Smooth muscle cell (in vitro differentiated cells): ENCODE measurements at regions not wholly inside any gene's neighbourhood (a gene's known extent, or its start where the extent isn't known, plus 50 kb on each side); places are given as distances from the start of the nearest gene placed in this dataset.

Experiments
- DNase-seq: peaks from one replicate; lab custom pipeline; 2025; ENCODE audit not compliant: unreplicated experiment; lab: John Stamatoyannopoulos, UW
- H2AFZ ChIP-seq: fragments of 200-600 bp; sonication (generic); 2 replicates; pipeline ENCODE4 v1.6.0; 2016; ENCODE audit warnings: antibody characterized with exemption, low read depth, mild to moderate bottlenecking
- H3F3A ChIP-seq: fragments of 200-600 bp; sonication (generic); 2 replicates; pipeline ENCODE4 v1.6.0; 2017; ENCODE audit warnings: antibody characterized with exemption, low read depth
- H3K27ac ChIP-seq: fragments of 200-600 bp; sonication (generic); 2 replicates; pipeline ENCODE4 v1.5.1; 2016; ENCODE audit warnings: low read depth, mild to moderate bottlenecking
- H3K27me3 ChIP-seq: fragments of 200-600 bp; sonication (generic); 2 replicates; pipeline ENCODE4 v1.6.1; 2016; ENCODE audit warnings: low read depth, mild to moderate bottlenecking
- H3K36me3 ChIP-seq: fragments of 200-600 bp; sonication (generic); 2 replicates; pipeline ENCODE4 v1.5.1; 2016; ENCODE audit warnings: low read depth
- H3K4me1 ChIP-seq: fragments of 200-600 bp; sonication (generic); 2 replicates; pipeline ENCODE4 v1.5.1; 2016; ENCODE audit warnings: low read depth
- H3K4me2 ChIP-seq: fragments of 200-600 bp; sonication (generic); 2 replicates; pipeline ENCODE4 v1.6.0; 2016; ENCODE audit warnings: mild to moderate bottlenecking
- H3K4me3 ChIP-seq: fragments of 200-600 bp; sonication (generic); 2 replicates; pipeline ENCODE4 v1.5.1; 2016; ENCODE audit warnings: mild to moderate bottlenecking
- H3K79me2 ChIP-seq: fragments of 200-600 bp; sonication (generic); 2 replicates; pipeline ENCODE4 v1.6.0; 2016; ENCODE audit warnings: low read depth, mild to moderate bottlenecking
- H3K9ac ChIP-seq: fragments of 200-600 bp; sonication (generic); 2 replicates; pipeline ENCODE4 v1.6.0; 2016; ENCODE audit warnings: low read depth
- H3K9me3 ChIP-seq: fragments of 200-600 bp; sonication (generic); replicated peaks from 2 replicates; pipeline ENCODE4 v1.5.1; 2016; ENCODE audit warnings: low read depth
- H4K20me1 ChIP-seq: fragments of 200-600 bp; sonication (generic); 2 replicates; pipeline ENCODE4 v1.6.0; 2016; ENCODE audit warnings: low read depth
- WGBS: methylation state at CpG from one replicate; pipeline ENCODE4 v1.1.7; 2016; ENCODE audit warnings: low lambda C conversion rate; 5-methylcytosine and 5-hydroxymethylcytosine counted together
- TF ChIP-seq, protein P1 (sequence below): fragments of 200-600 bp; sonication (generic); IDR thresholded peaks from 2 replicates; pipeline ENCODE4 v1.5.1; 2017; ENCODE audit warnings: borderline replicate concordance, mild to moderate bottlenecking, antibody characterized with exemption; ENCODE audit not compliant: insufficient read depth, poor library complexity, severe bottlenecking

DNA sequence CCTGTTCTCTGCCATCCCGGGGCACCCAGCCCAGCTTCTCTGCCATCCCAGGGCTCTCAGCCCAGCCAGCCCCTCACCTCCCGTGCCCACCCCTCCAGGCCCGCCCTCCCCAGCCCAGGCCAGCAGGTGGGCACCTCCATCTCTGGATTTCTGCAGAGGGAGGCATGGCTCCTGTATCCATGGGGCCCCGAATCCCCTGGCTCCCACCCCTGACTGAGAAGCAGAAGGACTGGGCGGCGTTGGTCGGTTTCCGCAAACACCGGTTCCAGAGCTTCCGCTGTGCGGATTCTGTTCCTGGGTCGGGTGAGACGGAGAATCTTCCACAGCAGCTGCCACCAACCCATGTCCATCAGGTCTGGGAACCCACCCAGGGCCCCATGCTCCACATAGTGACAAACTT lies 240.3 kb downstream of the BRD1 start:
- no peak overlapping the region for H3K27ac ChIP-seq
- TF ChIP-seq, protein P1, sequence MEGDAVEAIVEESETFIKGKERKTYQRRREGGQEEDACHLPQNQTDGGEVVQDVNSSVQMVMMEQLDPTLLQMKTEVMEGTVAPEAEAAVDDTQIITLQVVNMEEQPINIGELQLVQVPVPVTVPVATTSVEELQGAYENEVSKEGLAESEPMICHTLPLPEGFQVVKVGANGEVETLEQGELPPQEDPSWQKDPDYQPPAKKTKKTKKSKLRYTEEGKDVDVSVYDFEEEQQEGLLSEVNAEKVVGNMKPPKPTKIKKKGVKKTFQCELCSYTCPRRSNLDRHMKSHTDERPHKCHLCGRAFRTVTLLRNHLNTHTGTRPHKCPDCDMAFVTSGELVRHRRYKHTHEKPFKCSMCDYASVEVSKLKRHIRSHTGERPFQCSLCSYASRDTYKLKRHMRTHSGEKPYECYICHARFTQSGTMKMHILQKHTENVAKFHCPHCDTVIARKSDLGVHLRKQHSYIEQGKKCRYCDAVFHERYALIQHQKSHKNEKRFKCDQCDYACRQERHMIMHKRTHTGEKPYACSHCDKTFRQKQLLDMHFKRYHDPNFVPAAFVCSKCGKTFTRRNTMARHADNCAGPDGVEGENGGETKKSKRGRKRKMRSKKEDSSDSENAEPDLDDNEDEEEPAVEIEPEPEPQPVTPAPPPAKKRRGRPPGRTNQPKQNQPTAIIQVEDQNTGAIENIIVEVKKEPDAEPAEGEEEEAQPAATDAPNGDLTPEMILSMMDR = no peak
- H2AFZ ChIP-seq = no peak overlapping the region
- over 99% methylated on average over 11 of the region's 13 CpGs for WGBS
- H3K4me1 ChIP-seq = no peaks in the 10 kb centered on the region
- H3K9me3 ChIP-seq = no peaks in the 10 kb centered on the region
- H3K79me2 ChIP-seq = no peaks in the 10 kb centered on the region
- H3K27me3 ChIP-seq = no peaks in the 10 kb centered on the region
- H4K20me1 ChIP-seq = no peaks in the 10 kb centered on the region
- no peak overlapping the region for H3K4me3 ChIP-seq
- DNase-seq = no peak
- no peaks in the 10 kb centered on the region for H3F3A ChIP-seq
- H3K9ac ChIP-seq = no peak overlapping the region
- no peak overlapping the region for H3K4me2 ChIP-seq
- H3K36me3 ChIP-seq = no peaks in the 10 kb centered on the region

DNA sequence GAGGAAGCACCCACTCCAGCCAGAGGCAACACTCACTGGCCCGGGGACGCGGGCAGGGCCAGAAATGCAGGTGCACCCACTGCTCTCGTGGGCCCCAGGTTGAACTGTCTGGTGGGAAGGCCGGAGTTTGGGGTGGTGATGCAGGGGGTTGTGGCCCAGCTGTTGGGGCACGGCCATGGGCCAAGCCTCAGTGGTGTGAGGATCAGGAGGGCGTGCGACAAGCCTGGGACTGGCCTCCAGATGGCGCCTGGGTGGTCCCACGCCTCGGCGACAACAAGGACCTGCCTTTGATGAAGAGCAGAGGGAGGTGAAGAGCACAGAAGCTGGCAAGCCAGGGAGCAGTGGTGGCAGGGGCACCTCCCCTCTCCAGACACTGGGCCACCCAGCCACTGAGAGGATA lies 240.8 kb downstream of the BRD1 start:
- no peak overlapping the region for H3K4me2 ChIP-seq
- H3K4me1 ChIP-seq = no peaks in the 10 kb centered on the region
- no peak overlapping the region for H2AFZ ChIP-seq
- WGBS = 83% methylated on average over 12 of the region's 12 CpGs
- H4K20me1 ChIP-seq = no peaks in the 10 kb centered on the region
- H3K9me3 ChIP-seq = no peaks in the 10 kb centered on the region
- H3K36me3 ChIP-seq = no peaks in the 10 kb centered on the region
- H3K9ac ChIP-seq = no peak overlapping the region
- TF ChIP-seq, protein P1 = no peak
- H3K79me2 ChIP-seq = no peaks in the 10 kb centered on the region
- DNase-seq = no peak
- H3K4me3 ChIP-seq = no peak overlapping the region
- no peaks in the 10 kb centered on the region for H3F3A ChIP-seq
- no peaks in the 10 kb centered on the region for H3K27me3 ChIP-seq
- H3K27ac ChIP-seq = no peak overlapping the region

DNA sequence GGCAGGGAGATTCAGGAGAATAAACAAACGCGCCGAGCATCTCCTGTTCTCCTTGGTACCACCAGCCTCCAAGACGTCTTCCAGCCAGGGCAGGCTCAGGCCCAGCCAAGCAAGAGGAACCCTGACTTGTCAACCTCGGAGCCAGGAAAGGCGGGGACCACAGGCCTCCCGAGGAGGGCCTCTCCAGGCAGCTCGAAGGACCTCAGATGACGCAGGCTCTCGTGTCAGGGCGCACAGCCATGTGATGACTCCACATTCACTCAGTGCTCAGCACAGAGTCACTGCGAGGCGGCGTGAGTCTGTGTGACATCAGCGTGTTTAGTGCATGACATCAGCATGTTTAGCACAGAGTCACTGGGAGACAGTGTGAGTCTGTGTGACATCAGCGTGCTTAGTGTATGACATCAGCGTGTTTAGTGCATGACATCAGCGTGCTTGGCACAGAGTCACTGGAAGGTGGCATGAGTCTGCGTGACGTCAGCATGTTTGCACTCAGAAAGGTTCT lies 241.4 kb downstream of the BRD1 start:
- no peak overlapping the region for H3K4me3 ChIP-seq
- no peak for DNase-seq
- H3F3A ChIP-seq = no peaks in the 10 kb centered on the region
- no peak overlapping the region for H2AFZ ChIP-seq
- no peak overlapping the region for H3K9ac ChIP-seq
- no peak overlapping the region for H3K4me2 ChIP-seq
- TF ChIP-seq, protein P1 = no peak
- H3K27ac ChIP-seq = no peak overlapping the region
- H3K9me3 ChIP-seq = no peaks in the 10 kb centered on the region
- H4K20me1 ChIP-seq = no peaks in the 10 kb centered on the region
- 92% methylated on average over 20 of the region's 20 CpGs for WGBS
- no peaks in the 10 kb centered on the region for H3K4me1 ChIP-seq
- H3K36me3 ChIP-seq = no peaks in the 10 kb centered on the region
- no peaks in the 10 kb centered on the region for H3K79me2 ChIP-seq
- H3K27me3 ChIP-seq = no peaks in the 10 kb centered on the region

DNA sequence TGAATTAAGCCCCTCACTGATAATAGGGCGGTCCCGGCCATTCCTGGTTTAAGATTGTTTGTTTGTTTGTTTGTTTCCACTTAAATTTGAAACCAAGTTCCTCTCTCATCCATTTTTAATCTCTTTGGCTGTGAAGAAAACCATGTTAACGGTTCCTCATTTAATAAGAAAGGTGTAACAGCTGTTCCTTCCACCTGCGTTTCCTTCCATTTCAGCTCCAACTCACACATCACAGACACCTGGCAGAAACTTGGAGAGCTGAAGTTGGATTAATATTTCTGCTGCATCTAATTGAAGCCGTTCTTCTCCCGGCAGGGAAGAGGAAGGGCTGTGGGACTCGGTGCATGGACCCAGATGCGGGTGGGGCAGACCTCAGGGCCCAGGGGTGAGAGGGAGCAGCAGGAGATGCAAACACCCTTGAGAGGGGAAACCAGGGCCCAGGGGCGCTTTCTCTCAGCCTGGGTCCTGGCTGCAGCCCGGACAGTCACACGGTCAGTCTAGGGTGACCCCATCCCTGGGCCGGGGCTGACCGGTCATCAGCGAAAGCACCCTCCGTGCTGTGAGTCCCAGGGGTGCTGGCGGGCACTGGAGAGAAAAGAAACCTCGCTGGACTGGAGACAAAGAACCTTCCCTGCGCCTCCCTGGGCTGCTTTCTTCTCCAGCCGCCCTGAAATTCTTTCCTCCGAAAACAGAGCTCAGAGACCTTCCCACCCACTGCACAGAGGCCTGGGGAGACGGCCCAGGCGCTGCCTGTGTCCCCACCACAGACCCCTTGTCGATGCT lies 242.0 kb downstream of the BRD1 start:
- no peak overlapping the region for H3K27ac ChIP-seq
- H3K4me1 ChIP-seq = no peaks in the 10 kb centered on the region
- H3K79me2 ChIP-seq = no peaks in the 10 kb centered on the region
- no peak overlapping the region for H3K4me2 ChIP-seq
- H3K4me3 ChIP-seq = no peak overlapping the region
- no peaks in the 10 kb centered on the region for H4K20me1 ChIP-seq
- no peak overlapping the region for H2AFZ ChIP-seq
- H3F3A ChIP-seq = no peaks in the 10 kb centered on the region
- no peaks in the 10 kb centered on the region for H3K27me3 ChIP-seq
- no peak overlapping the region for H3K9ac ChIP-seq
- H3K36me3 ChIP-seq = no peaks in the 10 kb centered on the region
- 93% methylated on average over 23 of the region's 23 CpGs for WGBS
- no peaks in the 10 kb centered on the region for H3K9me3 ChIP-seq
- DNase-seq = no peak
- TF ChIP-seq, protein P1 = no peak
